ENCODE measurements at regions not wholly inside any gene's neighbourhood (a gene's known extent, or its start where the extent isn't known, plus 50 kb on each side); places are given as distances from the start of the nearest gene placed in this dataset.

GRCh38 chr13:76049376-76049746 lies 413.2 kb downstream of the LMO7 start:
- dilution Hi-C loops (cut with MboI; ENCODE audit: extremely low pct_ligation_motif_present, low sequenced_read_pairs): no loop called here
- H3K27ac ChIP-seq (ENCODE audit: control insufficient read depth, insufficient read depth, low read length): no peak overlapping the region

GRCh38 chr13:76048675-76049375 lies 412.7 kb downstream of the LMO7 start:
- no peak overlapping the region for H2AFZ ChIP-seq (ENCODE audit: control insufficient read depth, low read length)
- no peaks in the 10 kb centered on the region for H3K9me1 ChIP-seq (ENCODE audit: control insufficient read depth, extremely low read depth, insufficient read depth, low read length)
- H3K36me3 ChIP-seq (ENCODE audit: control insufficient read depth in 2 of 2, extremely low read depth in 1 of 2, insufficient read depth in 2 of 2, low read length in 2 of 2): no peaks in the 10 kb centered on the region
- no peak overlapping the region for H3K27ac ChIP-seq (ENCODE audit: control insufficient read depth, insufficient read depth, low read length)
- H4K20me1 ChIP-seq (ENCODE audit: control insufficient read depth, extremely low read depth, insufficient read depth, low read length): no peaks in the 10 kb centered on the region
- TF ChIP-seq EZH2 (IDR thresholded peaks at IDR 0.05; ENCODE audit: low read length) (no peak), CTCF (optimal IDR thresholded peaks at IDR 0.05 in 1 of 3, IDR thresholded peaks at IDR 0.05 in 1 of 3, conservative IDR thresholded peaks at IDR 0.05 in 1 of 3; ENCODE audit: extremely low read depth in 1 of 3, insufficient read depth in 2 of 3, low read length in 3 of 3) (no peak)
- H3K9ac ChIP-seq (ENCODE audit: control insufficient read depth, extremely low read depth, insufficient read depth, low read length): no peak overlapping the region
- H3K4me1 ChIP-seq (ENCODE audit: control insufficient read depth, extremely low read depth, insufficient read depth, low read length): no peaks in the 10 kb centered on the region
- no peaks in the 10 kb centered on the region for H3K27me3 ChIP-seq (ENCODE audit: control insufficient read depth, extremely low read depth, insufficient read depth, low read length)
- DNase-seq (ENCODE audit: low read depth, low spot score) (no peak), FAIRE-seq (no peak)
- H3K4me2 ChIP-seq (ENCODE audit: control insufficient read depth, extremely low read depth, insufficient read depth, low read depth, low read length): no peak overlapping the region
- H3K9me3 ChIP-seq (ENCODE audit: control insufficient read depth, low read depth, low read length): no peaks in the 10 kb centered on the region
- H3K4me3 ChIP-seq (ENCODE audit: control insufficient read depth in 2 of 3, extremely low read depth in 1 of 3, insufficient read depth in 2 of 3, low read depth in 1 of 3, low read length in 3 of 3): no peak overlapping the region
- H3K79me2 ChIP-seq (ENCODE audit: control insufficient read depth, insufficient read depth, low read length): no peaks in the 10 kb centered on the region
- dilution Hi-C loops (cut with MboI; ENCODE audit: extremely low pct_ligation_motif_present, low sequenced_read_pairs): no loop called here

More at GRCh38 chr13:76049376-76049746, 413.2 kb downstream of the LMO7 start:
- H3K79me2 ChIP-seq (ENCODE audit: control insufficient read depth, insufficient read depth, low read length): no peaks in the 10 kb centered on the region
- no peaks in the 10 kb centered on the region for H3K9me3 ChIP-seq (ENCODE audit: control insufficient read depth, low read depth, low read length)
- FAIRE-seq (no peak), DNase-seq (ENCODE audit: low read depth, low spot score) (no peak)
- no peaks in the 10 kb centered on the region for H4K20me1 ChIP-seq (ENCODE audit: control insufficient read depth, extremely low read depth, insufficient read depth, low read length)
- no peak overlapping the region for H2AFZ ChIP-seq (ENCODE audit: control insufficient read depth, low read length)
- no peaks in the 10 kb centered on the region for H3K27me3 ChIP-seq (ENCODE audit: control insufficient read depth, extremely low read depth, insufficient read depth, low read length)
- no peaks in the 10 kb centered on the region for H3K4me1 ChIP-seq (ENCODE audit: control insufficient read depth, extremely low read depth, insufficient read depth, low read length)
- TF ChIP-seq CTCF (optimal IDR thresholded peaks at IDR 0.05 in 1 of 3, IDR thresholded peaks at IDR 0.05 in 1 of 3, conservative IDR thresholded peaks at IDR 0.05 in 1 of 3; ENCODE audit: extremely low read depth in 1 of 3, insufficient read depth in 2 of 3, low read length in 3 of 3) (no peak), EZH2 (IDR thresholded peaks at IDR 0.05; ENCODE audit: low read length) (no peak)
- no peak overlapping the region for H3K4me2 ChIP-seq (ENCODE audit: control insufficient read depth, extremely low read depth, insufficient read depth, low read depth, low read length)
- H3K36me3 ChIP-seq (ENCODE audit: control insufficient read depth in 2 of 2, extremely low read depth in 1 of 2, insufficient read depth in 2 of 2, low read length in 2 of 2): no peaks in the 10 kb centered on the region
- no peak overlapping the region for H3K9ac ChIP-seq (ENCODE audit: control insufficient read depth, extremely low read depth, insufficient read depth, low read length)
- H3K4me3 ChIP-seq (ENCODE audit: control insufficient read depth in 2 of 3, extremely low read depth in 1 of 3, insufficient read depth in 2 of 3, low read depth in 1 of 3, low read length in 3 of 3): no peak overlapping the region
- no peaks in the 10 kb centered on the region for H3K9me1 ChIP-seq (ENCODE audit: control insufficient read depth, extremely low read depth, insufficient read depth, low read length)
